Spleen (tissue), 11 donors: ENCODE measurements at regions not wholly inside any gene's neighbourhood (a gene's known extent, or its start where the extent isn't known, plus 50 kb on each side); places are given as distances from the start of the nearest gene placed in this dataset.

Experiments used
- DNase-seq: peaks from one replicate; pipeline ENCODE4 v3.0.0-alpha.2; 2020
- H3K27ac ChIP-seq, 8 donors: fragments of 200-600 bp; sonication (generic) in 7 of 8; 1 replicate in 4 of 8; 2 replicates in 4 of 8; pipeline versions ENCODE4 v1.5.0 to v1.8.0; 2016 to 2021; ENCODE audit warnings: inconsistent platforms in 4 of 8, mild to moderate bottlenecking in 4 of 8, moderate library complexity in 1 of 8
- H3K27me3 ChIP-seq, 7 donors: fragments of 200-600 bp; sonication (generic) in 6 of 7; replicated peaks in 1 of 7; 1 replicate in 4 of 7; 2 replicates in 3 of 7; pipeline versions ENCODE4 v1.5.0 to v1.8.0; 2016 to 2021; ENCODE audit warnings: inconsistent platforms in 3 of 7, mild to moderate bottlenecking in 1 of 7
- H3K36me3 ChIP-seq, 6 donors: fragments of 200-600 bp; sonication (generic) in 5 of 6; 1 replicate in 4 of 6; 2 replicates in 2 of 6; pipeline versions ENCODE4 v1.5.0 to v1.8.0; 2016 to 2021; ENCODE audit warnings: inconsistent platforms in 2 of 6
- H3K4me1 ChIP-seq, 6 donors: fragments of 200-600 bp; sonication (generic) in 5 of 6; 1 replicate in 3 of 6; 2 replicates in 3 of 6; pipeline versions ENCODE4 v1.5.0 to v1.8.0; 2016 to 2021; ENCODE audit warnings: inconsistent platforms in 3 of 6
- H3K4me3 ChIP-seq, 8 donors: fragments of 200-600 bp; sonication (generic) in 7 of 8; 1 replicate in 4 of 8; 2 replicates in 4 of 8; pipeline versions ENCODE4 v1.5.0 to v1.8.0; 2016 to 2021; ENCODE audit warnings: inconsistent platforms in 4 of 8, mild to moderate bottlenecking in 4 of 8, moderate library complexity in 2 of 8
- H3K9me3 ChIP-seq, 8 donors: fragments of 200-600 bp; sonication (generic) in 7 of 8; 1 replicate in 4 of 8; 2 replicates in 4 of 8; pipeline versions ENCODE4 v1.5.0 to v1.8.0; 2016 to 2021; ENCODE audit warnings: inconsistent platforms in 4 of 8
- CTCF ChIP-seq, 11 experiments: fragments of 200-600 bp in 7 of 11; fragments of 450-650 bp in 4 of 11; sonication (generic) in 4 of 11; IDR thresholded peaks in 8 of 11; conservative IDR thresholded peaks in 3 of 11; 1 replicate in 7 of 11; 2 replicates in 4 of 11; pipeline versions ENCODE4 v1.4.0 to v1.8.0; 2016 to 2021; ENCODE audit warnings: antibody characterized with exemption in 11 of 11, inconsistent platforms in 4 of 11, mild to moderate bottlenecking in 1 of 11
- POLR2A ChIP-seq, 3 donors: fragments of 450-650 bp; IDR thresholded peaks; one replicate each; pipeline ENCODE4 v1.5.1; 2017; ENCODE audit warnings: antibody characterized with exemption in 3 of 3, mild to moderate bottlenecking in 1 of 3
- POLR2AphosphoS5 ChIP-seq, 3 donors: sonication (generic); formaldehyde crosslinking; IDR thresholded peaks; one replicate each; pipeline ENCODE4 v1.5.1; 2017; ENCODE audit warnings: antibody characterized with exemption in 3 of 3
- WGBS, 5 donors: extraction: QIAGEN DNeasy Blood & Tissue Kit in 3 of 5; methylation state at CpG; one replicate each; pipeline versions ENCODE4 v1.1.5 to v1.1.7; 2013 to 2018; 5-methylcytosine and 5-hydroxymethylcytosine counted together
- intact Hi-C: fragments of 100-400 bp; cut with DNase I; formaldehyde crosslinking; loops from one replicate; pipeline ENCODE4 v1.15.0; 2023; ENCODE audit warnings: low total_unique reads
- donor health status: healthy with polysubstance abuse.
- donor health status: DM: no; HTN: no; CAD: no; lungs with moderate emphysema.
- donor health status: DM: no; HTN: no; CAD: no.
- donor health status: Bipolar disorder and iron deficiency.
- donor health status: healthy.
- donor health status: DM: no; HTN: no; CAD: no.
- donor health status: DM: yes; HTN: yes; CAD: no.

DNA sequence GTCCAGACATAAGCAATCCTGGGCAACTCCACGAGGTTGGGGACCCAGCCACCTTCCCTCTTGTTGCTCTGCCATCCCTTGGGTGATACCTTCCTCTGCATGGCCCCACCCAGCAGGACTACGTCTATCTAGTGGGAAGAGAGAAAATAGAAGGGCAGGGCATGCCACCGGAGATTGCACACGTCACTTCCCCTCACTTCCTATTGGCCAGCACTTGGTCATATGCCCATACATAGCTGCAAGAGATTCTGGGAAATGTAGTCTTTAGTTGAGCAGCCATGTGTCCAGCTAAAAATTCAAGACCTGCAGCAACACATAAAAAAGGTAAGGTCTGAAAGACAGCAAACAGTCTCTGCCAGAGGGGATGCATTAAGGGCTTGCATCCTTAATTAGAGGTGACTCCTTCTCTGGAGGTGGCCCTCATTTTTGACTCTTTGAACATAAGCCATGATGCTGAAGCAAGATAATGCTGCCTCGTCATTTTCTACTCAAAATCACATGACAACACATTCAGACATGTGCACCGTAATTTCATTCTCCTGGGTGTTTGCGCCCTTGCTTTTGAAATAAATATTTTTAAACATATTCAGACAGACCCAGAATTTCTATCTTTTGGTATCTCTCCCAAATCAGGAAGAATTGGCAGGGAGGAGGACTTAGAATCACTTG is 91.8 kb upstream of the PWP1 start:
- peaks cover 0 to 21% (median 17%) of the 10 kb centered on the region in 8 donors for H3K9me3 ChIP-seq
- 71 to 86% (median 79%) methylated on average over 7 of the region's 7 CpGs for WGBS, 5 donors
- intact Hi-C loops = no loop called here
- H3K27ac ChIP-seq = no peak overlapping the region
- no peaks in the 10 kb centered on the region for H3K27me3 ChIP-seq
- TF ChIP-seq POLR2AphosphoS5 (IDR thresholded peaks at IDR 0.05) = no peak
- no peak for TF ChIP-seq POLR2A (IDR thresholded peaks at IDR 0.05)
- no peak for TF ChIP-seq CTCF (IDR thresholded peaks at IDR 0.05 in 8 of 11, conservative IDR thresholded peaks at IDR 0.05 in 3 of 11)
- H3K36me3 ChIP-seq = no peaks in the 10 kb centered on the region
- no peaks in the 10 kb centered on the region for H3K4me1 ChIP-seq
- H3K4me3 ChIP-seq = no peak overlapping the region
- DNase-seq = no peak

DNA sequence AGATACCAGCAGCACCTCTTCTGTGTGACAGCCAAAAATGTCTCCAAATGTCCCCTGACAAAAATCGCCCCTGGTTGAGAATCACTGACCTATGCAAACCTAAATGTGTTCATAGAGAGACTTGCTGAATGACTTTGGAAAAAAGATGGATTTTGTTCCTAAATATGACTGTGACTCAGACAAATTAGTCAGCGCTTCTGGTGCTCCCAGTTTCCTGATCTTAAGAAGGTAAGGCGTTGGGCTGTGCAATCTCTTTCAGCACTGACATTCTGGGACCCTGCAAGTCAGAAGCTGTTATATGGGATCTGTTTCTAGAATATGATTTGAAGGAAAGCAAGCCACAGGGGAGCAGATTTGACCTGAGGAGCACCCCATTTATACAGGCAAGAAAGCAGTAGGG is 90.6 kb upstream of the PWP1 start:
- H3K4me3 ChIP-seq = no peak overlapping the region
- H3K27me3 ChIP-seq = no peaks in the 10 kb centered on the region
- no peak overlapping the region for H3K27ac ChIP-seq
- no peaks in the 10 kb centered on the region for H3K4me1 ChIP-seq
- no peak for DNase-seq
- peaks cover 0 to 21% (median 17%) of the 10 kb centered on the region in 8 donors for H3K9me3 ChIP-seq
- 79 to 93% (median 83%) methylated on average over 3 of the region's 3 CpGs for WGBS, 5 donors
- intact Hi-C loops = no loop called here
- TF ChIP-seq CTCF (IDR thresholded peaks at IDR 0.05 in 8 of 11, conservative IDR thresholded peaks at IDR 0.05 in 3 of 11) (no peak), POLR2A (IDR thresholded peaks at IDR 0.05) (no peak), POLR2AphosphoS5 (IDR thresholded peaks at IDR 0.05) (no peak)
- no peaks in the 10 kb centered on the region for H3K36me3 ChIP-seq

DNA sequence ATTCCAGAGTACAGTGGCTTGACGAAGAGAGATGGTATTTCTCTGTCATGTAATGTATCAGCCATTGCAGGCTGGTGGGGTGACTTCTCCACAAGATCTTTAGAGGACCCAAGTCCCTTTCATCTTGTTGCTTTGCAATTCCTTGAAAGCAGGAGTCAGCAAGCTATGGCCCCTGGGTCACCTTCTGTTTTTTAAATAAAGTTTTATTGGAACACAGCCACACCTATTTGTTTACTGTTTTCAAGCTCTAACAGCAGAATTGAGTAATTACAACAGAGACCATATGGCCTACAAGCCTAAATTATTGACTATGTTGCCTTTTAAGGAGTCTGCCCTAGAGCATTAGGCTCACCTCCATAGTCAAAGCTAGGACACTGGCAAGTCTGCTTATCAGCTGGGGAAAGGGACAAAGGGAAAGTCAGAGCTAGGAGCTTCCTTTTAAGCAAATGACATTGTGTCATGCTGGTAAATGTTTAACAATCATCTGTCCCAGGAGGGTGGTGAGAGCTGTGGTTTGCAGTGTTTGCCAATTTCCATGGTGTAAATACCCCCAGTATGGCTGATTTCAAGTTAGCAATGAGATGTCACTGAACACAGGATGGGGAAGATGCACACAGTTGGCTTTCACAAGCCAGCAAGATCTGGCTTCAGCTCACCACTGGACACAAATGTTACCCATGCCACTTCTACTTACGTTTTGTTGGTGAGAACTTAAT is 87.7 kb upstream of the PWP1 start:
- WGBS, 5 donors = 60 to 85% (median 76%) methylated on average over 2 of the region's 2 CpGs
- Histone ChIP-seq H3K36me3 (no peaks in the 10 kb centered on the region), H3K9me3 (peaks cover 0 to 18% (median 15%) of the 10 kb centered on the region in 8 donors), H3K4me1 (no peaks in the 10 kb centered on the region), H3K4me3 (no peak overlapping the region), H3K27me3 (no peaks in the 10 kb centered on the region), H3K27ac (no peak overlapping the region)
- DNase-seq = no peak
- no peak for TF ChIP-seq POLR2A (IDR thresholded peaks at IDR 0.05)
- no peak for TF ChIP-seq CTCF (IDR thresholded peaks at IDR 0.05 in 8 of 11, conservative IDR thresholded peaks at IDR 0.05 in 3 of 11)
- TF ChIP-seq POLR2AphosphoS5 (IDR thresholded peaks at IDR 0.05) = no peak
- intact Hi-C loops = no loop called here

DNA sequence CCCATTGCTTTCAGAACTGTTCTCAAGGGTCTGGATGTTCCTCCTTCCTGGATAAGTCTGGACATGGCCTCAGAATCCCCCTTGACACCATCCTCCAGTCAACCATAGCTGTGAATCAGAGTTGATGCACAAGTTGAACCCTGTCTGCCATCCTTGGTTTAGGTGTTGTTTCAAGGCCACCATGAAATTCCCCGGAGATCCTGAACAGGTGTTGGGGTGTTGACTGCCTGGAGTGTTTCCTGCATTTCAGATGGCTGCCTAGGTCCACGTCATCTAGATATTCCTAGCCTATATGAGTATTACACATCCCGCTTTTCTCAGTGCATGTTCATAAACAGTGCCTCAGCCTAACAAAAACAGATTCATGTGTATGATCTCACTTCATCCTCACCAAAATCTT is 86.7 kb upstream of the PWP1 start:
- Histone ChIP-seq H3K9me3 (peaks cover 0 to 8% (median 5%) of the 10 kb centered on the region in 8 donors), H3K4me1 (no peaks in the 10 kb centered on the region), H3K36me3 (no peaks in the 10 kb centered on the region), H3K27me3 (no peaks in the 10 kb centered on the region), H3K27ac (no peak overlapping the region), H3K4me3 (no peak overlapping the region)
- WGBS, 5 donors = 82 to 90% (median 82%) methylated on average over 3 of the region's 3 CpGs
- DNase-seq = no peak
- intact Hi-C loops = no loop called here
- TF ChIP-seq CTCF (IDR thresholded peaks at IDR 0.05 in 8 of 11, conservative IDR thresholded peaks at IDR 0.05 in 3 of 11) (no peak), POLR2A (IDR thresholded peaks at IDR 0.05) (no peak), POLR2AphosphoS5 (IDR thresholded peaks at IDR 0.05) (no peak)
